ENCODE measurements at regions not wholly inside any gene's neighbourhood (a gene's known extent, or its start where the extent isn't known, plus 50 kb on each side); places are given as distances from the start of the nearest gene placed in this dataset.

DNA sequence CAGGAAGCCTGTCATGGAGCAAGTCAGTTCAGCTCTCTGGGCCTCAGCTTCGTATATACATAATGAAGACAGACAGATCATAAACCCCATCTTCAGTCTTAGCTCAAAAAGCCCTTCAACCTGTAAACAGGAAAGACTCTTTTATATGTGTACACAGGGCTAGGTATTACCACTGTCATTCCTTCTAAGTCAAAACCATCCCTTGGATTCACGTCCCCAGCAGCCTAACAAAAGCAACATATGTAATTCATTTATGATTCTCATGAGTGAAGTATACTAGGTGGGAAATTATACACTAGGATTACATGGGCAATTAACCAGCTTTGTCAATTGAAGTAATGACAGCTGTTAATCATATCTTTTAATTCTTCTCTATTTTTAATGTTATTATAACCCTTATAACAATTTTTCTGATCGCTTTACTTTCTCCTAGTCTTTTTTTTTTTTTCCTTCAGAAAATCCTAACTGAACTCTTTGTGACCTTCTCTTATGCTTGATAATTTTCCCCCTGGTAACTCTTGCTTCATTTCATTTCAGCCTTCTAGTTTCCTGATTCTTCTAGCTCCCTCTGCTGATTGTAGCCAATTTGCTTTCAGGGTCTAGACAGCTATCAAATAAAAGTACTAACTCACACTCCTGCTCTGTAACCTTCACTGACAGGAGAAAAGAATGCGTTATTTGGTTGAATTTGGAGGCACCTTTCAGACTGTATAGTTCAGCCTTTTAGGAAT lies 99.7 kb downstream of the RBM43 start:
- Histone ChIP-seq H4K20me1 (ENCODE audit: insufficient read depth, low read length) (no peaks in the 10 kb centered on the region), H3K4me2 (ENCODE audit: low read length) (no peak overlapping the region), H2AFZ (ENCODE audit: low read length) (no peak overlapping the region), H3K27me3 (ENCODE audit: insufficient read depth, low read length) (no peaks in the 10 kb centered on the region), H3K9me2 (ENCODE audit: low read depth, low read length) (no peaks in the 10 kb centered on the region), H3K4me3 (ENCODE audit: low read depth, low read length, poor library complexity, severe bottlenecking) (no peak overlapping the region), H3K4me1 (ENCODE audit: insufficient read depth, low read length, severe bottlenecking) (no peaks in the 10 kb centered on the region), H3K9ac (ENCODE audit: low read length) (no peak overlapping the region), H3K79me2 (ENCODE audit: insufficient read depth, low read length) (no peaks in the 10 kb centered on the region), H3K27ac (ENCODE audit: low read depth, low read length, poor library complexity, severe bottlenecking) (no peak overlapping the region), H3F3A (ENCODE audit: insufficient read depth, low read length) (no peaks in the 10 kb centered on the region), H3K36me3 (ENCODE audit: insufficient read depth, low read length) (no peaks in the 10 kb centered on the region), H3K9me3 (ENCODE audit: low read length) (no peaks in the 10 kb centered on the region)
- no peak for TF ChIP-seq EZH2 (IDR thresholded peaks at IDR 0.05; ENCODE audit: borderline replicate concordance, low read length)
- TF ChIP-seq, protein P1, sequence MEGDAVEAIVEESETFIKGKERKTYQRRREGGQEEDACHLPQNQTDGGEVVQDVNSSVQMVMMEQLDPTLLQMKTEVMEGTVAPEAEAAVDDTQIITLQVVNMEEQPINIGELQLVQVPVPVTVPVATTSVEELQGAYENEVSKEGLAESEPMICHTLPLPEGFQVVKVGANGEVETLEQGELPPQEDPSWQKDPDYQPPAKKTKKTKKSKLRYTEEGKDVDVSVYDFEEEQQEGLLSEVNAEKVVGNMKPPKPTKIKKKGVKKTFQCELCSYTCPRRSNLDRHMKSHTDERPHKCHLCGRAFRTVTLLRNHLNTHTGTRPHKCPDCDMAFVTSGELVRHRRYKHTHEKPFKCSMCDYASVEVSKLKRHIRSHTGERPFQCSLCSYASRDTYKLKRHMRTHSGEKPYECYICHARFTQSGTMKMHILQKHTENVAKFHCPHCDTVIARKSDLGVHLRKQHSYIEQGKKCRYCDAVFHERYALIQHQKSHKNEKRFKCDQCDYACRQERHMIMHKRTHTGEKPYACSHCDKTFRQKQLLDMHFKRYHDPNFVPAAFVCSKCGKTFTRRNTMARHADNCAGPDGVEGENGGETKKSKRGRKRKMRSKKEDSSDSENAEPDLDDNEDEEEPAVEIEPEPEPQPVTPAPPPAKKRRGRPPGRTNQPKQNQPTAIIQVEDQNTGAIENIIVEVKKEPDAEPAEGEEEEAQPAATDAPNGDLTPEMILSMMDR (IDR thresholded peaks at IDR 0.05; ENCODE audit: low read length) = 0 out of 2 replicates have a peak, but pooled peaks have one; percentile 11

DNA sequence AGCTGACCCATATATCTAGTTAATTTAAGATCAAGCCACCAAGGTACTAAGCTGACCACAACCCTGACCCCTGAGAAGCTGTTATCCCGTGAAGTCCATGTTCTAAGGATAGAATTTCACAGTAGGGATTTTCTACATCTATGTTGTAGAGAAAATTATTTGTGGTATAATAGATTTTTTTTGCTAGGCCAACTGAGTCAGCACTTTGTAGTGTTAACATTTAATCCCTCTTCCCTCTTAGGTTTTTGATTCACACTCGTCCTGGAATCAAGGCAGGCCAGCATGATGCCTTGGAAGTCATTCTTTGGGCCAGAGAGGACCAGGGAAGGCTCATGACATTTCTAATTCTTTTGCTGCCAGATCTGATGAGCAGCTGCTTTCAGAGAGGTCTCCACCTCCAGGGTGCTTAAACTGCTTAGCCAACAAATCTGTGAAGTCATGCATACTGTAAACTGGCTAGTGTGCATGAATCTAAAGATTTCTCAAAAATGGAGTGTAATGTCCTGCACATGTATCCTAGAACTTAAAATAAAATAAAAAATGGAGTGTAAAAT lies 102.5 kb downstream of the RBM43 start:
- Histone ChIP-seq H3K9me2 (ENCODE audit: low read depth, low read length) (no peaks in the 10 kb centered on the region), H3K79me2 (ENCODE audit: insufficient read depth, low read length) (no peaks in the 10 kb centered on the region), H4K20me1 (ENCODE audit: insufficient read depth, low read length) (no peaks in the 10 kb centered on the region), H3K4me2 (ENCODE audit: low read length) (no peak overlapping the region), H3K36me3 (ENCODE audit: insufficient read depth, low read length) (no peaks in the 10 kb centered on the region), H3F3A (ENCODE audit: insufficient read depth, low read length) (no peaks in the 10 kb centered on the region), H3K27me3 (ENCODE audit: insufficient read depth, low read length) (no peaks in the 10 kb centered on the region), H3K27ac (ENCODE audit: low read depth, low read length, poor library complexity, severe bottlenecking) (no peak overlapping the region), H3K9me3 (ENCODE audit: low read length) (no peaks in the 10 kb centered on the region), H3K4me1 (ENCODE audit: insufficient read depth, low read length, severe bottlenecking) (no peaks in the 10 kb centered on the region), H3K9ac (ENCODE audit: low read length) (no peak overlapping the region), H3K4me3 (ENCODE audit: low read depth, low read length, poor library complexity, severe bottlenecking) (no peak overlapping the region), H2AFZ (ENCODE audit: low read length) (no peak overlapping the region)
- TF ChIP-seq EZH2 (IDR thresholded peaks at IDR 0.05; ENCODE audit: borderline replicate concordance, low read length) = no peak
- TF ChIP-seq, protein P1 (IDR thresholded peaks at IDR 0.05; ENCODE audit: low read length) = no peak

DNA sequence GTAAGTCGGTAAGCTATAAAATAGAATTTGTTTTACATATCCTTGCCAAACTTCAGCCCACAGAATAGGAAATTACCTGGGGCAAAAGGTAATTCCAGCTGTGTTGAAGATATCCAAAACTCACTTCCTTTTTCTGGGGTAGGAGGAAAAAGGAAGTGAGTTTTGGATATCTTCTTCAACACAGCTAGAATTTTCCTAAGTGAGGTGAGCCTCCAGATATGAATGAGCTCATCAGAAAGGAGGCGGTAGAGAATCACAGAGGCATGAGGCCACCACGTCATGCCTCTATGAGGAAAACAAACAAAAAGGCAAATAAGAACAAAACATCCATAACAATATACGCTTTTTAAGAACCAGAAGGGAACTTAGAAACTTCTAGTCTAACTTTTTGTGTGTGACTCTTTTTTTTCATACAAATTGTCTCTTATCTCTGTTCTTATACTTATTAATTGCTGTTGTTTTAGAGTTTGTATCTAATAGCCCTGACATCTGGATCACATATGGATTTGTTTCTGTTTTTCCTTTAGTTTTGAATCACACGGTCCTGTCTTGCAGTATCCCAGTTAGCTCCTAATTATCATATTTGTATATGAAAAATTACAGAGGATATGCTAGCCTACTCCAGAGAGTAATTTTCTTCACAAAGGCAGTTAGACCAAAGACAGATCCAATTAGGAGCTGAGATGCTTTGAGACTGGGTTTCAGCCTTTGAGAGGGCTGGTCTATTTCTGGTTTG lies 104.5 kb downstream of the RBM43 start:
- H3K4me3 ChIP-seq (ENCODE audit: low read depth, low read length, poor library complexity, severe bottlenecking) = no peak overlapping the region
- no peaks in the 10 kb centered on the region for H4K20me1 ChIP-seq (ENCODE audit: insufficient read depth, low read length)
- H3K79me2 ChIP-seq (ENCODE audit: insufficient read depth, low read length) = no peaks in the 10 kb centered on the region
- TF ChIP-seq, protein P1 (IDR thresholded peaks at IDR 0.05; ENCODE audit: low read length) = no peak
- no peak for TF ChIP-seq EZH2 (IDR thresholded peaks at IDR 0.05; ENCODE audit: borderline replicate concordance, low read length)
- no peaks in the 10 kb centered on the region for H3F3A ChIP-seq (ENCODE audit: insufficient read depth, low read length)
- H3K4me1 ChIP-seq (ENCODE audit: insufficient read depth, low read length, severe bottlenecking) = no peaks in the 10 kb centered on the region
- no peaks in the 10 kb centered on the region for H3K9me3 ChIP-seq (ENCODE audit: low read length)
- H3K9me2 ChIP-seq (ENCODE audit: low read depth, low read length) = no peaks in the 10 kb centered on the region
- no peaks in the 10 kb centered on the region for H3K36me3 ChIP-seq (ENCODE audit: insufficient read depth, low read length)
- no peak overlapping the region for H3K4me2 ChIP-seq (ENCODE audit: low read length)
- no peak overlapping the region for H3K27ac ChIP-seq (ENCODE audit: low read depth, low read length, poor library complexity, severe bottlenecking)
- no peak overlapping the region for H3K9ac ChIP-seq (ENCODE audit: low read length)
- no peaks in the 10 kb centered on the region for H3K27me3 ChIP-seq (ENCODE audit: insufficient read depth, low read length)
- no peak overlapping the region for H2AFZ ChIP-seq (ENCODE audit: low read length)
